ENCODE measurements at regions not wholly inside any gene's neighbourhood (a gene's known extent, or its start where the extent isn't known, plus 50 kb on each side); places are given as distances from the start of the nearest gene placed in this dataset.

DNA sequence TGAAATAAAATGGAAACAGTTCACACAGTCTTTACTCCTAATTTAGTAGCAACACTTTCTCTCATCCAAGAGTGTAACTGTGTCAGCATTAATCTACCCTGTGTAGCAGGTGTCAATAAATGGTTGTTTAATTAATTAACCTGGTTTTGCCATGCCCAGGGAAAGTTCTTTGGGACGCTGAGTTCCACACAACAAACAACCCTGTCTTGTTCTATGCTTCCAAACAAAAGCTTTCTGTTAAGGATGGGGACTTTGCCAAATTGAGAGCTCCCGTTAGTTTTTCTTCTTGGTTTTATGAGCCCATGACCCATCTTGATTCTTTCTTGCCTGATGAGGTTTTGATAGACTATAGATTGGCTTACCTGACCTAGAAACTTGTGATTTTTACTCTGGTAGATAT is 530.1 kb downstream of the KCNJ2 start:
- no peaks in the 10 kb centered on the region for H3K27me3 ChIP-seq (ENCODE audit: low read depth)
- peaks cover 3% of the 10 kb centered on the region for H3K9me3 ChIP-seq (replicated peaks)
- intact Hi-C loops (cut with micrococcal nuclease), result no loop called here
- no peak for DNase-seq
- no peaks in the 10 kb centered on the region for H3K4me1 ChIP-seq
- H3K4me3 ChIP-seq, result no peak overlapping the region
- H3K36me3 ChIP-seq, result no peaks in the 10 kb centered on the region
- no peak overlapping the region for H3K27ac ChIP-seq (replicated peaks)
- no peak for TF ChIP-seq CTCF (IDR thresholded peaks at IDR 0.05; ENCODE audit: borderline replicate concordance)

- no peaks in the 10 kb centered on the region for H3K36me3 ChIP-seq
- no peak for DNase-seq
- no peak overlapping the region for H3K27ac ChIP-seq (replicated peaks)
- no peaks in the 10 kb centered on the region for H3K4me1 ChIP-seq
- H3K9me3 ChIP-seq (replicated peaks), result no peaks in the 10 kb centered on the region
- intact Hi-C loops (cut with micrococcal nuclease), result no loop called here
- TF ChIP-seq CTCF (IDR thresholded peaks at IDR 0.05; ENCODE audit: borderline replicate concordance), result no peak
- H3K4me3 ChIP-seq, result no peak overlapping the region
- peaks cover 4% of the 10 kb centered on the region for H3K27me3 ChIP-seq (ENCODE audit: low read depth)
These were observed 533.4 kb downstream of the KCNJ2 start for GRCh38 chr17:70702683-70703255.

- no peak overlapping the region for H3K4me3 ChIP-seq
- no peaks in the 10 kb centered on the region for H3K9me3 ChIP-seq (replicated peaks)
- peaks cover 7% of the 10 kb centered on the region for H3K27me3 ChIP-seq (ENCODE audit: low read depth)
- no peaks in the 10 kb centered on the region for H3K36me3 ChIP-seq
- intact Hi-C loops (cut with micrococcal nuclease), result no loop called here
- no peak for DNase-seq
- no peak overlapping the region for H3K27ac ChIP-seq (replicated peaks)
- TF ChIP-seq CTCF (IDR thresholded peaks at IDR 0.05; ENCODE audit: borderline replicate concordance), result no peak
- H3K4me1 ChIP-seq, result no peaks in the 10 kb centered on the region
These were observed 540.3 kb downstream of the KCNJ2 start for GRCh38 chr17:70709596-70709995.

- intact Hi-C loops (cut with micrococcal nuclease), result no loop called here
These were observed 544.4 kb downstream of the KCNJ2 start for GRCh38 chr17:70713694-70714093.

GRCh38 chr17:70716551-70716950 is 547.2 kb downstream of the KCNJ2 start:
- Histone ChIP-seq H3K27me3 (ENCODE audit: low read depth) (no peaks in the 10 kb centered on the region), H3K4me1 (no peaks in the 10 kb centered on the region), H3K9me3 (replicated peaks) (no peaks in the 10 kb centered on the region), H3K27ac (replicated peaks) (no peak overlapping the region), H3K4me3 (no peak overlapping the region), H3K36me3 (no peaks in the 10 kb centered on the region)
- no peak for DNase-seq
- intact Hi-C loops (cut with micrococcal nuclease), result no loop called here
- no peak for TF ChIP-seq CTCF (IDR thresholded peaks at IDR 0.05; ENCODE audit: borderline replicate concordance)

More at GRCh38 chr17:70713694-70714093, 544.4 kb downstream of the KCNJ2 start:
- no peaks in the 10 kb centered on the region for H3K9me3 ChIP-seq (replicated peaks)
- no peak for TF ChIP-seq CTCF (IDR thresholded peaks at IDR 0.05; ENCODE audit: borderline replicate concordance)
- H3K4me3 ChIP-seq, result no peak overlapping the region
- H3K4me1 ChIP-seq, result no peaks in the 10 kb centered on the region
- no peaks in the 10 kb centered on the region for H3K36me3 ChIP-seq
- no peak for DNase-seq
- H3K27ac ChIP-seq (replicated peaks), result no peak overlapping the region
- H3K27me3 ChIP-seq (ENCODE audit: low read depth), result no peaks in the 10 kb centered on the region
